Nephron progenitor cell (in vitro differentiated cells): ENCODE measurements at regions not wholly inside any gene's neighbourhood (a gene's known extent, or its start where the extent isn't known, plus 50 kb on each side); places are given as distances from the start of the nearest gene placed in this dataset.

ENCODE experiments used
- DNase-seq: peaks from one replicate; pipeline ENCODE4 v3.0.0; 2021
- H3K27ac Mint-ChIP-seq: 2 replicates; pipeline ENCODE4 v1.8.0; 2021; ENCODE audit warnings: mild to moderate bottlenecking, moderate library complexity, mixed read lengths
- H3K27me3 Mint-ChIP-seq: 2 replicates; pipeline ENCODE4 v1.8.0; 2021; ENCODE audit warnings: mild to moderate bottlenecking, low read depth, mixed read lengths; ENCODE audit not compliant: poor library complexity
- H3K36me3 Mint-ChIP-seq: 2 replicates; pipeline ENCODE4 v1.8.0; 2021; ENCODE audit warnings: low read depth, mixed read lengths
- H3K4me1 Mint-ChIP-seq: 2 replicates; pipeline ENCODE4 v1.8.0; 2021; ENCODE audit warnings: mixed read lengths
- H3K4me3 Mint-ChIP-seq: 2 replicates; pipeline ENCODE4 v1.8.0; 2021; ENCODE audit warnings: mild to moderate bottlenecking, moderate library complexity, mixed read lengths
- H3K9me3 Mint-ChIP-seq: 2 replicates; pipeline ENCODE4 v1.8.0; 2021; ENCODE audit warnings: mild to moderate bottlenecking, moderate library complexity, mixed read lengths
- TF ChIP-seq, protein P1 (sequence below): fragments of 200-600 bp; sonication (generic); IDR thresholded peaks from 2 replicates; pipeline ENCODE4 v1.5.0; 2021; ENCODE audit warnings: antibody characterized with exemption

DNA sequence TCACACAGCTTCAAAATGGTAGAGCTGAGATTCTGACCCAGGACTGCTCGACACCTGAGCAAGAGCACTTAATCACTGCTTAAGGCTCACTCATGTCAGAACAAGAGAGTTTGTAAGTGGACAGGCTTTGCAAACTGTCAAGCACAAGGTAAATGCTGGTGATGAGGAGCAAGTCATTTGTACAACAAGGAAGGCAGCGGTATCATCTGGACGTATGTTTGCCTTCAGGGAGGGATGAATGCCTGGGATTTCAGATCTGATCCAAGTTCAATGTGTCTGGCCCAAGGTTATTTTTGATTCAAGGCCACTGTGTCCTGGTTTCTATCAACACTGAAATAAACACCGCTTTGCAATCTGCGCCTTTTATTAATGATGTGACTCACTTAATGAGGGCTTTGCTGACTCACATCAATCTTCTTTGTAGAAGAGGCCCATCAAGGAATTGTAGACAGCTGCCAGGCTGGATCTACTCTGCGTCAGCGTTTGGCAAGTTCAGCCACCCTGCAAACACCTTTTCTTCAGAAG, 174.4 kb upstream of the HS3ST3A1 start:
- TF ChIP-seq, protein P1, sequence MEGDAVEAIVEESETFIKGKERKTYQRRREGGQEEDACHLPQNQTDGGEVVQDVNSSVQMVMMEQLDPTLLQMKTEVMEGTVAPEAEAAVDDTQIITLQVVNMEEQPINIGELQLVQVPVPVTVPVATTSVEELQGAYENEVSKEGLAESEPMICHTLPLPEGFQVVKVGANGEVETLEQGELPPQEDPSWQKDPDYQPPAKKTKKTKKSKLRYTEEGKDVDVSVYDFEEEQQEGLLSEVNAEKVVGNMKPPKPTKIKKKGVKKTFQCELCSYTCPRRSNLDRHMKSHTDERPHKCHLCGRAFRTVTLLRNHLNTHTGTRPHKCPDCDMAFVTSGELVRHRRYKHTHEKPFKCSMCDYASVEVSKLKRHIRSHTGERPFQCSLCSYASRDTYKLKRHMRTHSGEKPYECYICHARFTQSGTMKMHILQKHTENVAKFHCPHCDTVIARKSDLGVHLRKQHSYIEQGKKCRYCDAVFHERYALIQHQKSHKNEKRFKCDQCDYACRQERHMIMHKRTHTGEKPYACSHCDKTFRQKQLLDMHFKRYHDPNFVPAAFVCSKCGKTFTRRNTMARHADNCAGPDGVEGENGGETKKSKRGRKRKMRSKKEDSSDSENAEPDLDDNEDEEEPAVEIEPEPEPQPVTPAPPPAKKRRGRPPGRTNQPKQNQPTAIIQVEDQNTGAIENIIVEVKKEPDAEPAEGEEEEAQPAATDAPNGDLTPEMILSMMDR = no peak
- Mint-ChIP-seq H3K27me3 (no peaks in the 10 kb centered on the region), H3K4me3 (no peak overlapping the region), H3K9me3 (peaks cover 42% of the 10 kb centered on the region), H3K4me1 (peaks cover 8% of the 10 kb centered on the region), H3K36me3 (peaks cover 48% of the 10 kb centered on the region), H3K27ac (no peak overlapping the region)
- DNase-seq = no peak

DNA sequence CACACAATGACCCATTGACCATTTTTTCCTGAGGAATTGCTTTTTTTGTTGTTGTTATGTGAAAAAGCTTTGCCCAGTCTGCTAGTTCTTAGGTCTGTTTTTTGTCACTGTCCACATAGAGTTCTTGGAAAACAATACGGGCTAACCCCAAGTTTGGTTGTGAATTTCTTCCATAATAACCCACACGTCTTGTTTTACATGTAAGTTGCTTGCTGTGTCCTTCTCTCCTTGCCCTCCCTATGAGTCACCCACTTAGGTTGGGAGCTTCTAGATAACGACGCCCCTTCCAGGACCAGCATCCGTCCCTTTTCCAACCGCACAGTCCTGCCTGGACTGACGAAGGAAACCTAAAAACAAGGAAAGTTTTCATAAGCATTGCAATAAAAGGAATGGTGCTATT, 175.3 kb upstream of the HS3ST3A1 start:
- no peak overlapping the region for H3K4me3 Mint-ChIP-seq
- no peaks in the 10 kb centered on the region for H3K27me3 Mint-ChIP-seq
- H3K27ac Mint-ChIP-seq = no peak overlapping the region
- DNase-seq = no peak
- TF ChIP-seq, protein P1 = no peak
- H3K4me1 Mint-ChIP-seq = peaks cover 8% of the 10 kb centered on the region
- peaks cover 46% of the 10 kb centered on the region for H3K36me3 Mint-ChIP-seq
- peaks cover 41% of the 10 kb centered on the region for H3K9me3 Mint-ChIP-seq

DNA sequence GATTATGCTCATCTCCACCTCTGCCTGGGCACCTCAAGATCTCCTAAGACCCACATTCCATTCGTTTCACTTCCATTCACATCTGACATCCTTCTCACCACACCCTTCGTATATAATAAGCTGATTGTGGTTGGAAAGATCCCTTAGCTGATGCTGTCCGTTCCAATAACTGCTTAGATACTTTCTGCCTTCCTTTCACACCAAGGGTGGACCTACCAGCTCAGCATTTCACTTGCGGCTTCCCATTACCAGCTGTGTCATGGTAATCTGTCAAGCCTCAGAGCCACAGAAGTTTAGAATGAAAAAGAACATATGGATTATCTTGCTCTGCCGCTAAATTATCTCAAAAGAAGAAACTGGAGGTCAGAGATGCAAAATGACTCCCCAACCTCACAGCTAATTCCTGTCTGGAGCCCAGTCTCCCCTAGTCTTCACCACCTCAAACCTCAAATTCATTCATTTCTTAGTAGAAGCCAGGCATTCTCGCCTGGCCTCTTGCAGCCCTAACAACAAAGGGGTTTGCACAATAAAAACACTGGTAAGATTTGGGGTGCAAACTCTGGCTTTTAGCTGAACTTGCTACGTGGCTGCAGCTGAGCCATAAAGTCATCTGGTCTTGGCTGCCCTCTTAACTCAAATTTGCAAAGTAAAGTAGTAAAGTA, 182.8 kb upstream of the HS3ST3A1 start:
- H3K27me3 Mint-ChIP-seq = no peaks in the 10 kb centered on the region
- peaks cover 23% of the 10 kb centered on the region for H3K36me3 Mint-ChIP-seq
- peaks cover 25% of the 10 kb centered on the region for H3K9me3 Mint-ChIP-seq
- peak overlapping the region; percentile 41 for H3K27ac Mint-ChIP-seq
- DNase-seq = no peak
- TF ChIP-seq, protein P1 = no peak
- H3K4me1 Mint-ChIP-seq = peaks cover 10% of the 10 kb centered on the region
- H3K4me3 Mint-ChIP-seq = no peak overlapping the region

DNA sequence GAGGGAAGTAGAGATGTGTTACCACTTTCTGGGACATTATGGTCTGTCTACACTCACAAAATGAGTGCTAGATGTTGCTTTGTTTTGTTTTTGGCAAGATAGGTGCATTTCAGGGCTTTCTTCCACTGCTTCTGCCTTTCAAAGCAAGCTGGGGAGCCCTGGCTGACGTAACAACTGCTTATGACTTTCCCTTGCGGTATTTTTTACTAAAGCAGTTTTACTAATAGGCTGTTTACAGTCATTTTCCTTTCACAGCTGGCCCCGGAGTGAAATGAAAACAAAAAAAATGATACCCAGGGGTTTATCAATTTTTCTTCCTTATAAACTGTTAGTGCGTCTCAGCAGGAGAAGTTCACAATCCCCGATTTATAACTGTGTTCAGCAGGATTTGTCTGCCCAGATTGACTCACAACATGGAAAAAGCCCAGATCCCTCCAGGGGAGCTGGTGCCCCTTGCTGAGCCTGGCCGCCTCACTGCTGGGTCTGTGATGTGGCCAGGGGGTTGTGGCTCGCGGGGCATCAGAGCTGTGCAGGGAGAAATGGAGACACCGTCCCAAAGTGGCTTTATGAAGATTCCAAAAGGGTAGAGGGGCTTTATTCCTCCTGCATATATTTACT, 184.4 kb upstream of the HS3ST3A1 start:
- H3K4me3 Mint-ChIP-seq = no peak overlapping the region
- H3K9me3 Mint-ChIP-seq = peaks cover 25% of the 10 kb centered on the region
- H3K36me3 Mint-ChIP-seq = peaks cover 17% of the 10 kb centered on the region
- H3K27me3 Mint-ChIP-seq = no peaks in the 10 kb centered on the region
- TF ChIP-seq, protein P1 = no peak
- peak overlapping the region; percentile 2 for H3K27ac Mint-ChIP-seq
- DNase-seq = no peak
- peaks cover 10% of the 10 kb centered on the region for H3K4me1 Mint-ChIP-seq

DNA sequence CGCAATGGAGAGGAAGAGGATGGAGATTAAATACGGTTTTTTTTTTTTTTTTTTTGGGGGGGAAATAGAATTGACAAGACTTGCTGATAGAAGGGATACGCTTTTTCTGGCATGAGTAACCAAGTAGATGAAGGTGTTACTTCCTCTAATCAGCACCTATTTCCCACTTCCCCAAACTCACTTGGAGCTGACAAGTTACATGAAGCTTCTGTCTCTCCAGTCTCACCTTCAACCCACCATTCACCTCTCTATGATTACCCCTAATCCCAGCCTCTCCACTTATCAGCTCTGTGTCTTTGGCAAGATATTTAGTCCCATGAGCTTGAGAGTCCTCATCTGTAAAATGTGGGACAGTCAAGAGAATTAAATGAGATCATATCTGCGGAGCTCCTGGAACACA, 185.9 kb upstream of the HS3ST3A1 start:
- Mint-ChIP-seq H3K36me3 (peaks cover 12% of the 10 kb centered on the region), H3K4me1 (peaks cover 10% of the 10 kb centered on the region), H3K9me3 (peaks cover 18% of the 10 kb centered on the region), H3K27ac (no peak overlapping the region), H3K4me3 (no peak overlapping the region), H3K27me3 (no peaks in the 10 kb centered on the region)
- DNase-seq = no peak
- TF ChIP-seq, protein P1 = no peak
